ENCODE measurements at regions not wholly inside any gene's neighbourhood (a gene's known extent, or its start where the extent isn't known, plus 50 kb on each side); places are given as distances from the start of the nearest gene placed in this dataset.

DNA sequence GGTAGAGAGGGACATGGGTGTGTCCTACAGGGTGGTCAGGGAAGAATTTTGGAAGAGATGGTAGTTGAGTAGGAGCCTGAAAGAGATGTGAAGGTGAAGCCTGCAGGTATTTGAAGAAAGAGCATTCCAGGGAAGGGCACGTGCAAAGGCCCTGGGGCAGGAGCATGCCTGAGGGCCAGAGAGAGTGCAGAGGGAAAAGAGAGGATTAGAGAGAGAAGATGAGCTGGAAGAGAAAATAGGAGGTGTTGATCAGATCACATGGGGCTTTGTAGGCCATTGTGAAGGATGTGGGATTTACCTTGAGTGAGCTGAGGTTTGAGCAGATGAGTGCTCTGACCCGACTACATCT lies 455.0 kb downstream of the HAPSTR1 start:
- no peak for TF ChIP-seq EZH2 (IDR thresholded peaks at IDR 0.05; ENCODE audit: low read length, missing control alignments)
- TF ChIP-seq, protein P1, sequence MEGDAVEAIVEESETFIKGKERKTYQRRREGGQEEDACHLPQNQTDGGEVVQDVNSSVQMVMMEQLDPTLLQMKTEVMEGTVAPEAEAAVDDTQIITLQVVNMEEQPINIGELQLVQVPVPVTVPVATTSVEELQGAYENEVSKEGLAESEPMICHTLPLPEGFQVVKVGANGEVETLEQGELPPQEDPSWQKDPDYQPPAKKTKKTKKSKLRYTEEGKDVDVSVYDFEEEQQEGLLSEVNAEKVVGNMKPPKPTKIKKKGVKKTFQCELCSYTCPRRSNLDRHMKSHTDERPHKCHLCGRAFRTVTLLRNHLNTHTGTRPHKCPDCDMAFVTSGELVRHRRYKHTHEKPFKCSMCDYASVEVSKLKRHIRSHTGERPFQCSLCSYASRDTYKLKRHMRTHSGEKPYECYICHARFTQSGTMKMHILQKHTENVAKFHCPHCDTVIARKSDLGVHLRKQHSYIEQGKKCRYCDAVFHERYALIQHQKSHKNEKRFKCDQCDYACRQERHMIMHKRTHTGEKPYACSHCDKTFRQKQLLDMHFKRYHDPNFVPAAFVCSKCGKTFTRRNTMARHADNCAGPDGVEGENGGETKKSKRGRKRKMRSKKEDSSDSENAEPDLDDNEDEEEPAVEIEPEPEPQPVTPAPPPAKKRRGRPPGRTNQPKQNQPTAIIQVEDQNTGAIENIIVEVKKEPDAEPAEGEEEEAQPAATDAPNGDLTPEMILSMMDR (conservative IDR thresholded peaks at IDR 0.05 in 1 of 2, IDR thresholded peaks at IDR 0.05 in 1 of 2; ENCODE audit: low read depth in 1 of 2, low read length in 2 of 2): no peak

Measured in fibroblast of lung (primary cell).